Fibroblast of skin of back (primary cell): ENCODE measurements at regions not wholly inside any gene's neighbourhood (a gene's known extent, or its start where the extent isn't known, plus 50 kb on each side); places are given as distances from the start of the nearest gene placed in this dataset.

Experiments
- DNase-seq: peaks from one replicate; pipeline ENCODE4 v3.0.0-alpha.2; 2013

- peak; percentile 55 for DNase-seq
Observed at GRCh38 chr2:176388861-176389260, 119.6 kb downstream of the MTX2 start.

DNA sequence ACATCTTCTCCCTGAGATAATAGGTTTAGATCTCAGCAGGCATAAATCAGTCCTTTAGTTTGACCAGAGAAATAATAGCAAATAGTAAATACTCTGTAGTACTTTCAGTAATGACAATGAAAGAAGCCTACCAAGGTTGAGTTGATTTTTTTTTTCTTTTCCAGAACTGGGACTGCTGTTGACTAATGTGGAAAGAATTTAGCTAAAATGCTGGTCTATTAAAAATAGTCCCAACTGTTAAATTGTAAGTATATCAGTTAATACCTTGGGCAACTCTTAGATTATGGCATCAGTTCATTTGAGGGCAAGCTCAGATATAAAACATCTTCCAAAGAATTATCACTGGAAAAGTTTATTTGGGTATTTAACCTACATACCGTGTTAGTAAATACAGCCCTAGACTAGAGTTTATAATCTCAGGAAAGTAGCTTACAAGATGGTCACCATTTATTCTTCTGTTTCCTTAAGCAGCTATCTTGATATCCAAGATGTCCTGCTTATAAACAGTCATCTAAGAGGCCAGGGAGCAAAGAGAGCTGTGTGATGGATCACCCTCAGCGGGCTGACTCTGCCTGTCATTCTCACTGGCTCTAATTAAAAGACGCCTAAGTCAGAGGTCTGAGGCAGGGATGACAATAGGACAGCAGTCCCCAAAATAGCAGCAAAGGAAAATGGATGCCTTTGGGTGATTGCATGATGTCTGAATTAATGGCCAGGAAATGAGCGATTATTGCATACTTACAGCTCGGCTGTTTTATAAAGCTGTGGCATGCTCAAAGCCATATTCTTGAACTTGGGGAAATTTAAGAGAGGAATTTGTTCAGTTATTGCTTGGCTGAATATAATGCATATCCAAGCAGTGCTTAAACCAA, 121.3 kb downstream of the MTX2 start:
- DNase-seq, result peak; percentile 56

- peak; percentile 21 for DNase-seq
Observed at GRCh38 chr2:176391148-176391419, 121.8 kb downstream of the MTX2 start.

- peak; percentile 41 for DNase-seq
Observed at GRCh38 chr2:176392249-176392648, 123.0 kb downstream of the MTX2 start.

DNA sequence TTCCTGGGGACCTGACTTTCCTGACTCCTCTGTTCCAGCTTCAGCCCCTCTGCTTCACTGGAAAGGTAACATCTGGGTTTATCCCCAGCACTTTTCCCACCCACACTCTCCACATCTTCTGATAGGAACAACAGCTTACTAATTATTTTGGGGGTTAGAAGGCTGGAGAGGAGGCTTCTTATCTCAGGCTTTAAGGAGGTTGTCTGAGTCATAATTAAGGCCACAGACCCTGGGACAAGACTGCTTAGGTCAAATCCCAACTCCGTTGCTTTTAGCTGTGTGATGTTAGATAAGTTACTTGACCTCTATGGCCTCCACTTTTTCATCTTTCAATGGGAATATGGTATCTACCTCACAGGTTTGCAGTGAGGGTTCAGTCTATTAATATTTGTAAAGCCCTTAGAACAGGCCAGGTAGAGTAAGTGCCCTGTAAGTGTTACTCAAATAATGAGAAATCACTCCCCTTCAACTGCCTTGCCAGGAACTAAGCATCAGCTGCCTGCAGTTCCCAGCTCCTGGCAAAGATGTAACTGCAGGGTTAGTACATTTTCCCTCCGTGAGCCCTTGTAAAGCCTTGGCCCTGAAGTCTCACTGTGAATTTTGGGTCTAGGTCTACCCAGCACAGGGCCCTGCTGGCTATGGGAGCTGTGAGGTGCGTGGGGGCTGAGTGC, 123.6 kb downstream of the MTX2 start:
- no peak for DNase-seq

- DNase-seq, result peak; percentile 54
Observed at GRCh38 chr2:176395273-176395854, 126.1 kb downstream of the MTX2 start.

DNA sequence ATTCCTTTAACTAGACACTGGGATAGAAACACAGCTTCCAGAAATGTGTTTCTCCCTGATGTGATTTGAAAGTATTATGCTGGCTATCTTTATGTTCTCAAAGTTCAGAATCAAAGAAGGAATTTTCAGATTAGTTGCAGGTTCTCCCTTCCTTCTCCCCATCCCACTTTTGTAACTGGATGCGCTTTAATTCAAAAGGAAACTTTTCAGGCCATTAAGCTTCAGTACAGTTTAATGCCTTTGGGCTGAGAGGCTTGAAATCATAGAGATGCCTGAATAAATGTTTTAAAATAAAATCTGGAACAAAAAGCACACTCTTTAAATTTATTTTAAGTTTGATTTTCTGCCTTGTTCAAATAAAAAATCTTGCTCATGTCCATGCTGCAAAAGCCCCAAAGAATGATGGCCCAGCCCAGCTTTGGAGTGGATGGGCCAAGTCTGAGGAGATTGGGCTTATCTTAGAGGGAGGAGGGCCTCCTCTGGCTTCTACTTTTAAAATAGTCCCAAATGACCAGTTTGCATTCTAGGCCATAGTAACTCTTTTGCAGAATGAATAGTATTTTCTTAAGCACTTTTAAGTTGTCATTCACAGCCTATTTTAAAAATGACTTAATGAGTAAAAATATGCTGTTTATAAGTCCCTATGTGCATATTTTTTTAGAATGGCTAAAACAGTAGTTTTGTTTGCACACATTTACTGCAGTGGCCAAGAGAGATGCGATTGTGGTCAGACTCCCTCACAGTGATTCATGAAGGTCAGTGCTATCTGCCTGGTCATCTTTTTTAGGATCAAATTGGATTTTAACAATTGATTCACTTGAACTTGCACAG, 129.2 kb downstream of the MTX2 start:
- no peak for DNase-seq

GRCh38 chr2:176399074-176399598, 129.9 kb downstream of the MTX2 start:
- DNase-seq, result no peak

GRCh38 chr2:176405477-176405876, 136.2 kb downstream of the MTX2 start:
- no peak for DNase-seq

DNA sequence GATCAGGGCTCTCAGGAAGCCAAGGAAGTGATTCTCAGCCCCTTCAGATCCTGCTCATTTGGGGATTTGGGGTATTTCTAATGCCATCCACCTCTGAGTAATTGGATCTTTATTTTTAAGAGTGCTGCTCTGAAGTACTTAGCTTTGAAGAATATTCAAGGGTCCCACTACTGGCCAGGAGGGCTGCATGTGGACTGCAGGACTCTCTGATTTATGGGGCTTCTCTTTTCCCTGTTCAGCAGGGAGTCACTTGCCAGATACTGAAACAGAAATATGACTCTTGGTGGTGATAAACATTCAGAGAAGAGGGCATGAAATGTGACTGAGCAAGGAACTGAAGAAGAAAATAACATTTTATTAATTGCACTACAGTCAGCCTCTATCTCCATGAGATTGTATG, 138.5 kb downstream of the MTX2 start:
- no peak for DNase-seq

DNA sequence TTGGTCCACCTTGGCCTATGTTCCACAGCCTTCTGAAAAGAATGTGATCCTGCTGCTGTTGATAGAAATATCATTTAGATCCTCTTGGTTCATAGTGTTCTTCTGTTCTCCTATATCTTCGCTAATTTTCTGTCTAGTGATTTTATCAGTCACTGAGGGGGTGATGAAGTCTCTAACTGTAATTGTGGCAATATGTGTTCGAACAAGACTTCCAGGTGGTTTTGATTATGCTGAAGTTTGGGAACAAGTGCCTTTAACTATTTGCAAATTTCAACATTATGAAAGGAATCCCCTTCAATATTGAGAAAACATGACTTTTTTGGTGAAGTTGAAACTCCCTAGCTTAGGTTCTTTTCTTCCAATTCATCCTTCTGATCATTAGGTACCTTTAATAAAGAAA, 140.4 kb downstream of the MTX2 start:
- DNase-seq, result no peak

DNA sequence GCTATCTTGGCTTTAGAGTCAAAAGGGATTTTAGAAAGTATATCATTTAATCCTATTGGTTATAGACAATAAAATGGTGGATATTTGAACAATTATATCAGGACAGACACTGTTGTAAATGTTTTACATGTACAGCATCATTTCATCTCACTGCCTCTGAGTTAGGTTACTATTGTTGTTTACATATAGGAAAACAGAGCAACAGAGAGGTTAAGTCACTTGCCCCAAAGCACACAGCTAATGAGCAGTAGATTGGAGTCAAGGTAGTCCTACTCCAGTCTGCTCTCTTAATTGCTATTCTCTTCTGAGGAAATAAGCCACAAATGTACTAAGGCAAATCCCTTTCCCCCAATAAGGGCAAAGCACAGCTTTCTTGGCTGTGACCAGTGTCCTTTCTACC, 142.9 kb downstream of the MTX2 start:
- no peak for DNase-seq

DNA sequence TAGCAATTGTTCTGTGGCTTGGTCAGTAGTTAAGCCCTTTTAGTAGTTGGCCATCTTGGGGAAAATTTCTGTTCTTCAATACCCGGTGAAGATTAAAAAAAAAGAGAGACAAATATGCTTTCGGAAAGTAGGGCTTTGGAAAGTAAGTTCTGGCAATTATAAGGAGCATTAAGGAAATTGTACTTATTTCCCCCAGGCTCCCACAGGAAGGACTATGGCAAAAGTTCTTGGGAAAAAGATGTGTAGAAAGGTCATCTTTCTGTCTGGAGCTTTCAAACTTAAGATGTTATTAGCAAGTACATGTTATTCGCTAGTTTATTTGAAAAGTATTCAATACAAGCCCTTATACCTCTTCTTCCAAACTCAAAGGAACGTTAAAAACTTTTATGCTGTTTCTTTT, 144.5 kb downstream of the MTX2 start:
- no peak for DNase-seq

- no peak for DNase-seq
Observed at GRCh38 chr2:176414641-176415040, 145.4 kb downstream of the MTX2 start.

- DNase-seq, result no peak
Observed at GRCh38 chr2:176415174-176415895, 146.1 kb downstream of the MTX2 start.

- no peak for DNase-seq
Observed at GRCh38 chr2:176415937-176416499, 146.8 kb downstream of the MTX2 start.

- no peak for DNase-seq
Observed at GRCh38 chr2:176418768-176419167, 149.5 kb downstream of the MTX2 start.

DNA sequence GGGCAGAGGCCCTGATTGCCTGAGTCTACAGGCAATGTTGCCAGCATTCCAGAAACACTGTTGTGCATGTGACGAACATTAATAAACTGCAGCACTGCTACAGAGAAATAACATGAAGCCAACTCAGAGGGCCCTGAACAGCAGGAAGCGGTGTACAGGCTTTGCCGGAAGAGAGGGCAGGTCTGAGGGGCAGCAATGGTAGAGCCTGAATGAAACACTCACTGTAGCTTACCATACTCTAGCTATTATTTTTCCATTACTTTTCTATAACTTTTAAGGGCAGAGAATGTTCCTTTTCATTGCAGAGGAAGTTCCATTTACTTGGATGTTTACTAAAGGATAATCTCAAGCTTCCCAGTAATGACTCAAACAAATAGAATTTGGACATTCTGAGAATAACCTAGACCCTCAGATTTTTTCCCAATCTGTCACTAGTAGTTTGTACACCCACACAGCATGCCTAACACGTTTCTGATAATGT, 150.4 kb downstream of the MTX2 start:
- peak; percentile 93 for DNase-seq

- DNase-seq, result no peak
Observed at GRCh38 chr2:176421297-176422050, 152.2 kb downstream of the MTX2 start.

- DNase-seq, result no peak
Observed at GRCh38 chr2:176423819-176424218, 154.6 kb downstream of the MTX2 start.

- DNase-seq, result no peak
Observed at GRCh38 chr2:176424746-176425145, 155.5 kb downstream of the MTX2 start.
